ENCODE measurements at regions not wholly inside any gene's neighbourhood (a gene's known extent, or its start where the extent isn't known, plus 50 kb on each side); places are given as distances from the start of the nearest gene placed in this dataset.

DNA sequence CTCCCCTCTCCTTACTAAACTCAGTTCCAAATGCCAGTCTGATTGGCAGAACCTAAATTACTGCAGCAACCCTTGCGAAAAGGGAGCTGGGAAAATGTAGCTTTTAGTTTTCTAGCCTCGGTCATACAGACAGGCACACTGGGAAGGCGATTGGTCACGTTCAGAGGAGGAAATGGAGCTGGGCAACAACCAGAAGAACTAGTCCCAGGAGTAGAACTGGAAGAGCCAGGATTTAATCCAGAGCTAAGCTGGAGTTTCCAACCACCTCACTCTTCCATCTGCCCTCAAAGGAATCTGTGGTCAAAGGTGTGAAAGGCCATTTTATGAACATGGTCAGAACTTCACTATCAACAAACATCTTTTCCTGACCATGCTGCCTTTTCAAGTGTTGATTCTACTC is 155.7 kb upstream of the ARHGAP20 start:
- no peak for DNase-seq (ENCODE audit: extremely low read depth, insufficient read length)
- no peaks in the 10 kb centered on the region; the same call in none of the 2 replicates for H3K27me3 ChIP-seq (replicated peaks; ENCODE audit: control insufficient read depth, insufficient read depth, low read length)

DNA sequence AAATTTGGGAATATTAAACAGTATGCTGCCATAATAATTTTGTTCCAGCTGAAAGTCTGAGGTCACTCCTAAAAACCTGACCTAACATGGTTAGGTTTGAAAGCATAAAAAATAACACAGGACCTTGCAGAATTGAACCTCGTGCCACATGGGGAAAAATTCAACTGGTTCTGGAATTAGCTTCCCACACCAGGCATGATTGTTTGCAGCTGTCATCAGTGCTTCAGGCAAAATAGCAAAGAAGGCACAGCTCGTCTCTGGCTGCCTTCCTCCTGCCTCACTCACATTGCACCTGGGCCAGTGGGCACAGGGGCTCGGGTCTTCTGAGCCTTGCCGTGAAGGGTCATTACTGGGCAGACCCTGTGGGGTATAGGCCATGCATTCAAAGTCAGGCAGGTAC is 153.8 kb upstream of the ARHGAP20 start:
- no peak for DNase-seq (ENCODE audit: extremely low read depth, insufficient read length)
- H3K4me3 ChIP-seq (replicated peaks; ENCODE audit: low read depth, low read length): no peak overlapping the region
- no peaks in the 10 kb centered on the region; the same call in none of the 2 replicates for H3K27me3 ChIP-seq (replicated peaks; ENCODE audit: control insufficient read depth, insufficient read depth, low read length)
- TF ChIP-seq, protein P1, sequence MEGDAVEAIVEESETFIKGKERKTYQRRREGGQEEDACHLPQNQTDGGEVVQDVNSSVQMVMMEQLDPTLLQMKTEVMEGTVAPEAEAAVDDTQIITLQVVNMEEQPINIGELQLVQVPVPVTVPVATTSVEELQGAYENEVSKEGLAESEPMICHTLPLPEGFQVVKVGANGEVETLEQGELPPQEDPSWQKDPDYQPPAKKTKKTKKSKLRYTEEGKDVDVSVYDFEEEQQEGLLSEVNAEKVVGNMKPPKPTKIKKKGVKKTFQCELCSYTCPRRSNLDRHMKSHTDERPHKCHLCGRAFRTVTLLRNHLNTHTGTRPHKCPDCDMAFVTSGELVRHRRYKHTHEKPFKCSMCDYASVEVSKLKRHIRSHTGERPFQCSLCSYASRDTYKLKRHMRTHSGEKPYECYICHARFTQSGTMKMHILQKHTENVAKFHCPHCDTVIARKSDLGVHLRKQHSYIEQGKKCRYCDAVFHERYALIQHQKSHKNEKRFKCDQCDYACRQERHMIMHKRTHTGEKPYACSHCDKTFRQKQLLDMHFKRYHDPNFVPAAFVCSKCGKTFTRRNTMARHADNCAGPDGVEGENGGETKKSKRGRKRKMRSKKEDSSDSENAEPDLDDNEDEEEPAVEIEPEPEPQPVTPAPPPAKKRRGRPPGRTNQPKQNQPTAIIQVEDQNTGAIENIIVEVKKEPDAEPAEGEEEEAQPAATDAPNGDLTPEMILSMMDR (IDR thresholded peaks at IDR 0.05; ENCODE audit: insufficient read depth, low read length, poor library complexity, severe bottlenecking): no peak
- no peaks in the 10 kb centered on the region for H3K36me3 ChIP-seq (ENCODE audit: control insufficient read depth, insufficient read depth, low read length)

More for the DNA sequence above, 155.7 kb upstream of the ARHGAP20 start:
- TF ChIP-seq, protein P1 (IDR thresholded peaks at IDR 0.05; ENCODE audit: insufficient read depth, low read length, poor library complexity, severe bottlenecking): no peak
- no peak overlapping the region for H3K4me3 ChIP-seq (replicated peaks; ENCODE audit: low read depth, low read length)
- H3K36me3 ChIP-seq (ENCODE audit: control insufficient read depth, insufficient read depth, low read length): no peaks in the 10 kb centered on the region

DNA sequence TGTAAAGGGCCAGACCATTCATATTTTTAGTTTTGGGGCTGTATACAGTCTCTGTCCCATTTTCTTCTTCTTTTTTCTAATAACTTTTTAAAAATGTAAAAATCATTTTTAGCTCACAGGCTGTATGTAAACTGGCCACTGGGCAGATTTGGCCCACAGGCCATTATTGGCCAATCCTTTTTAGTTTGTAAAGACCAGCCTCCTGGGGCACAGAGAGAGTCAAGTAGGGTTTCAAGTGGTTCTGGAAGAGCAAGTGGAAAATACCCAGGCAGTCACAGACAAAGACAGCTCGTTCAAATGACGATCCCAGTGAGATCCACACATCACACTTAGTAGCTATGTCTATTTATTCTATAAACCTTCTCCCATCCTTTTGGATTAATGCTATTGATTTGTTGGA is 150.2 kb upstream of the ARHGAP20 start:
- Histone ChIP-seq H3K27me3 (replicated peaks; ENCODE audit: control insufficient read depth, insufficient read depth, low read length) (no peaks in the 10 kb centered on the region), H3K4me3 (replicated peaks; ENCODE audit: low read depth, low read length) (no peak overlapping the region), H3K36me3 (ENCODE audit: control insufficient read depth, insufficient read depth, low read length) (no peaks in the 10 kb centered on the region)
- no peak for DNase-seq (ENCODE audit: extremely low read depth, insufficient read length)
- TF ChIP-seq, protein P1 (IDR thresholded peaks at IDR 0.05; ENCODE audit: insufficient read depth, low read length, poor library complexity, severe bottlenecking): no peak

DNA sequence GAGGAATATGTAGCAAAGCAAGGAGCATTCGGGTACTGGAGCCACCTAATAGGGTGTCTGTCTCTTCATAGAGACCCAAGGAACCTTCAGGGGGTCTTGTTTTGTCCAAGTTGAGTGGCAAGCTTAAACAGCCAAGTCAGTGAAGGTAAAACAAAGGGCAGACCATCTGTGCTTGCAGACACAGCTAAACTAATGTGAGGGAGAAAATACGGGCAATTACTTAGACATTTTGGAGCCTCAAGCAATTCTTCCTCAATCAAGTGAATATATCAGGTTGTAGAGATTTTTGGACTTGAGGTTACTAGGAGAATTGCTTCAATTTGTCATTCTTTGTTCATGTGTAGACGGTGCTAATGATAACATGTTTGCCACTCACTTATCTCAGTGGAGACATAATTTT is 148.2 kb upstream of the ARHGAP20 start:
- TF ChIP-seq, protein P1 (IDR thresholded peaks at IDR 0.05; ENCODE audit: insufficient read depth, low read length, poor library complexity, severe bottlenecking): no peak
- Histone ChIP-seq H3K27me3 (replicated peaks; ENCODE audit: control insufficient read depth, insufficient read depth, low read length) (no peaks in the 10 kb centered on the region), H3K36me3 (ENCODE audit: control insufficient read depth, insufficient read depth, low read length) (no peaks in the 10 kb centered on the region), H3K4me3 (replicated peaks; ENCODE audit: low read depth, low read length) (no peak overlapping the region)
- DNase-seq (ENCODE audit: extremely low read depth, insufficient read length): no peak

DNA sequence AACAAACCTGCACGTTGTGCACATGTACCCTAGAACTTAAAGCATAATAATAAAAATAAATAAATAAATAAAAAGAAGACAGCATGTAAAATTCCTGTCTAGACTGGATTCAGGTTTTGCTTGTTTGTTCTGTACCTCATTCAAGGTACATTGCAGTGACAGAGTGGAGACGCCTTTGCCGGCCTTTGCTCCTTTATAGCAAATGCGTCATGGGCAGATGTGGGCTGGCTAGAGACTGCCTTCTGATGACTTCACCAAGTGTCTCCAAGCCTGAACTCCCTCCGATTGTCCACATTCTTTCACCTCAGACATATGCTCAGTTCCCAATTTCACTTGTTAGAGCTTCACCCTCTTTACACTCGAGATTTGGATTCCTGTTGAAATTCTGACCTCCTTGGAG is 147.8 kb upstream of the ARHGAP20 start:
- DNase-seq (ENCODE audit: extremely low read depth, insufficient read length): no peak
- no peaks in the 10 kb centered on the region for H3K27me3 ChIP-seq (replicated peaks; ENCODE audit: control insufficient read depth, insufficient read depth, low read length)
- TF ChIP-seq, protein P1 (IDR thresholded peaks at IDR 0.05; ENCODE audit: insufficient read depth, low read length, poor library complexity, severe bottlenecking): no peak
- no peaks in the 10 kb centered on the region for H3K36me3 ChIP-seq (ENCODE audit: control insufficient read depth, insufficient read depth, low read length)
- no peak overlapping the region for H3K4me3 ChIP-seq (replicated peaks; ENCODE audit: low read depth, low read length)

DNA sequence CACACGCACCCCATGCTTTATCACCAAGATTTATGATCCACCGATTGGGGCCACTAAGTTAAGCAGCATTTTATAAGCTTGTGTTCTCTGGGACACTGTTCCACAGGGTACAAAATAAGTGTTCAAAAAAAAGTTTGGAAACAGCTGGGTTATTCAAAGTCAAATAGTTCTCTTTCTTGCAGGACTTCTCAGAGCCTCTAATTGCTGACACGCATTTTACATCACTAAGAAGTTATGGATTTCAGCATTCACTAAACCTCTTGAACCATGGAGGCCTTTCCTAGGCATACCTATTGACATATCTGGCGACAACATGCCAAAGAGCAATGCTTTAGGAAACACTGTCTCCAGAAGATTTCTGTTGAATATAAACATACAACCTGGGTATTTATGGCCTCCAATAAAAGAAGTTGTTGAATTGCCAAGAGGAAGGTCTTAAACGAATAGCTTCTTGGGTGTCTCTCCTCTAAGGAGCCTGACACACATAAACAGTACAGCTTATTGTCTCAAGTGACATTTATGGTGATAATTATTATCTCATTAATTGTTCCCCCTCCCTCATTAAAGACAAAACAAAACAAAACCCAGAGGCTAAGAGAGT is 147.1 kb upstream of the ARHGAP20 start:
- no peak overlapping the region for H3K4me3 ChIP-seq (replicated peaks; ENCODE audit: low read depth, low read length)

More for the DNA sequence above, 147.1 kb upstream of the ARHGAP20 start:
- TF ChIP-seq, protein P1 (IDR thresholded peaks at IDR 0.05; ENCODE audit: insufficient read depth, low read length, poor library complexity, severe bottlenecking): no peak
- DNase-seq (ENCODE audit: extremely low read depth, insufficient read length): no peak
- Histone ChIP-seq H3K36me3 (ENCODE audit: control insufficient read depth, insufficient read depth, low read length) (no peaks in the 10 kb centered on the region), H3K27me3 (replicated peaks; ENCODE audit: control insufficient read depth, insufficient read depth, low read length) (no peaks in the 10 kb centered on the region)
